Psoas muscle (tissue), 7 donors: ENCODE measurements at regions not wholly inside any gene's neighbourhood (a gene's known extent, or its start where the extent isn't known, plus 50 kb on each side); places are given as distances from the start of the nearest gene placed in this dataset.

Source experiments
- ATAC-seq, 4 donors: fragments of 200-7000 bp; cut with Tn5 transposase; one replicate each; pipeline ENCODE4 v1.9.1; 2020; ENCODE audit warnings: moderate library complexity in 3 of 4, mild to moderate bottlenecking in 2 of 4
- DNase-seq, 2 donors: peaks; one replicate each; pipeline ENCODE4 v3.0.0-alpha.2; 2020
- H3K27ac ChIP-seq: fragments of 200-600 bp; one replicate; pipeline ENCODE4 v1.8.0; 2022
- H3K27me3 ChIP-seq, 3 donors: fragments of 200-600 bp in 1 of 3; one replicate each; pipeline versions ENCODE4 v1.6.1 to v1.8.0; 2013 to 2022; ENCODE audit warnings: low read length in 2 of 3, mild to moderate bottlenecking in 2 of 3, moderate library complexity in 1 of 3; ENCODE audit not compliant: insufficient read depth in 3 of 3
- H3K36me3 ChIP-seq, 2 donors: fragments of 200-600 bp in 1 of 2; one replicate each; pipeline versions ENCODE4 v1.6.1 to v1.8.0; 2013 to 2022; ENCODE audit warnings: low read depth in 1 of 2, mild to moderate bottlenecking in 1 of 2, moderate library complexity in 1 of 2; ENCODE audit not compliant: insufficient read depth in 1 of 2
- H3K4me1 ChIP-seq: fragments of 200-600 bp; one replicate; pipeline ENCODE4 v1.8.0; 2022
- H3K4me3 ChIP-seq: fragments of 200-600 bp; one replicate; pipeline ENCODE4 v1.8.0; 2022; ENCODE audit warnings: mild to moderate bottlenecking
- H3K9me3 ChIP-seq: fragments of 200-600 bp; one replicate; pipeline ENCODE4 v1.8.0; 2022
- WGBS, 3 donors: extraction: QIAGEN DNeasy Blood & Tissue Kit; methylation state at CpG; one replicate each; pipeline versions ENCODE4 v1.1.6 to v1.1.7; 2013; 5-methylcytosine and 5-hydroxymethylcytosine counted together
- intact Hi-C, 2 donors: fragments of 100-400 bp; cut with DNase I; formaldehyde crosslinking; loops; one replicate each; pipeline versions ENCODE4 v1.11.0 to v1.14.2; 2022
- TF ChIP-seq, protein P1 (sequence below): fragments of 200-600 bp; IDR thresholded peaks from one replicate; pipeline ENCODE4 v1.8.0; 2022; ENCODE audit warnings: antibody characterized with exemption
- donor health status: healthy with polysubstance abuse.
- donor health status: DM: no; HTN: no; CAD: no; lungs with moderate emphysema.
- donor health status: Bipolar disorder and iron deficiency.
- donor health status: healthy.
- donor health status: DM: yes; HTN: yes; CAD: no.
- donor health status: DM: no; HTN: no; CAD: no.
- donor health status: DM: yes; HTN: yes; CAD: no.

DNA sequence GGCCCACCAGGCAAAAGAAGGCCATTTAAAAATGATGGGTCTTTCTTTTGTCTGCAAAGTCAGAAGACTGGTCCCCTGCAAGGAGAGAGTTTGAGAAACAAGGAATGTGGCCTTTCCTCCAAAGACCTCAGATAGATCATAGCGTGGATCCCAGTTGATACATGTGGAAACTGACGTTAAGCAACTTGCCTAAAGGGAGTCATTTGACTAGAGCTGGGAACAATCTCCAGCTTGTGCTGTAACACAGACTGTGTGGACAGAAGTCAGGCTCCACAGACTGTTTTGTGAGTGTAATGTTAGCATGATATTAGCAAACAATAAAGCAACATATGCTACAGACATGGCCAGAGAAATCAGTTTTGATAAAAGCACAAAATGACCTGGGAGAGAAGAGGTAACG is 140.4 kb upstream of the CITED2 start:
- TF ChIP-seq, protein P1, sequence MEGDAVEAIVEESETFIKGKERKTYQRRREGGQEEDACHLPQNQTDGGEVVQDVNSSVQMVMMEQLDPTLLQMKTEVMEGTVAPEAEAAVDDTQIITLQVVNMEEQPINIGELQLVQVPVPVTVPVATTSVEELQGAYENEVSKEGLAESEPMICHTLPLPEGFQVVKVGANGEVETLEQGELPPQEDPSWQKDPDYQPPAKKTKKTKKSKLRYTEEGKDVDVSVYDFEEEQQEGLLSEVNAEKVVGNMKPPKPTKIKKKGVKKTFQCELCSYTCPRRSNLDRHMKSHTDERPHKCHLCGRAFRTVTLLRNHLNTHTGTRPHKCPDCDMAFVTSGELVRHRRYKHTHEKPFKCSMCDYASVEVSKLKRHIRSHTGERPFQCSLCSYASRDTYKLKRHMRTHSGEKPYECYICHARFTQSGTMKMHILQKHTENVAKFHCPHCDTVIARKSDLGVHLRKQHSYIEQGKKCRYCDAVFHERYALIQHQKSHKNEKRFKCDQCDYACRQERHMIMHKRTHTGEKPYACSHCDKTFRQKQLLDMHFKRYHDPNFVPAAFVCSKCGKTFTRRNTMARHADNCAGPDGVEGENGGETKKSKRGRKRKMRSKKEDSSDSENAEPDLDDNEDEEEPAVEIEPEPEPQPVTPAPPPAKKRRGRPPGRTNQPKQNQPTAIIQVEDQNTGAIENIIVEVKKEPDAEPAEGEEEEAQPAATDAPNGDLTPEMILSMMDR, result no peak
- Histone ChIP-seq H3K27me3 (no peaks in the 10 kb centered on the region), H3K4me1 (peaks cover 26% of the 10 kb centered on the region), H3K4me3 (no peak overlapping the region), H3K36me3 (no peaks in the 10 kb centered on the region), H3K9me3 (no peaks in the 10 kb centered on the region), H3K27ac (no peak overlapping the region)
- WGBS, 3 donors, result 73 to 86% (median 74%) methylated on average over 3 of the region's 3 CpGs
- no peak for DNase-seq
- no peak for ATAC-seq
- intact Hi-C loops, result loop anchor here in 1 of 2 donors (10.0 kb wide), 1 partner anchor 140 kb away; the partner anchor contains the start of gene CITED2

DNA sequence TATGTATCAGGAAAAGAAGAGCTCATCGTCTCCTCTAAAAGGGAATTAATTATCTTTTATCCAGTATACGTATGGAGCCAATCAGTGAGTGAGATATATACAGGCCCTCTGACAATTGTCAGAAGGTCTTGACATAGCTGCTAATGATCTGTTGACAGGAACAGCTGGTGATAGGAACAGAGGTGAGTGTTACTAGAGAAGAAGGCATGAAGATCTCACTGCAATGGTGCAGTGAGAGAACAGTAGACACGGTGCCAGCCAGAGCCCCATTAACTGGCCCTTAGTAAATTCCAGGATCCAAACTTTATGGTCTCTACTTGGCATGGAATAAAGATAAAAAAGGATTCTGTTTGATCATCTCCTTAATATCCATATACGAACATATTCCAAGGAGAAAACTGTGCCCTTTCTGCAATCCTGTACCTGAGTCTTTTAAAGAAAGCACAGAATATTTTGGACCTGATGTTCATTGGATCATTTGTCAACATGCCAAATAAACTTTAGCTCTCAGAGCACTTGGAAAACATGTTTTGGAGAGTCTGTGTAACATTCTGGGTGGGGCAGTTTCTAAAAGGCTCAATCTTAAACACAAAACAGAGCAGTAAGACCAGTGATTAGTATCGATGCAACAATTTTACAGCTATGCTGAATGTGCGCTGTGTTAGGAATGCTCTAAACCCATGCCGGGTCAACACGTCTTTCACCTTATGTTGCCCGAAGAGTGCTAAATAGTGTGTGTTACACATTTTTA is 135.8 kb upstream of the CITED2 start:
- TF ChIP-seq, protein P1, result no peak
- Histone ChIP-seq H3K27ac (no peak overlapping the region), H3K36me3 (no peaks in the 10 kb centered on the region), H3K4me1 (peaks cover 21% of the 10 kb centered on the region), H3K4me3 (no peak overlapping the region), H3K9me3 (no peaks in the 10 kb centered on the region), H3K27me3 (no peaks in the 10 kb centered on the region)
- ATAC-seq (peak; percentile 85 to 93 (median 89)), DNase-seq (no peak)
- 33 to 38% (median 33%) methylated on average over 9 of the region's 9 CpGs for WGBS, 3 donors
- intact Hi-C loops, result loop anchor here in 1 of 2 donors (10.0 kb wide), 1 partner anchor 135 kb away; the partner anchor contains the start of gene CITED2

GRCh38 chr6:139509167-139509566 is 134.7 kb upstream of the CITED2 start:
- Histone ChIP-seq H3K36me3 (no peaks in the 10 kb centered on the region), H3K4me3 (no peak overlapping the region), H3K27me3 (no peaks in the 10 kb centered on the region), H3K4me1 (peaks cover 20% of the 10 kb centered on the region), H3K27ac (no peak overlapping the region), H3K9me3 (no peaks in the 10 kb centered on the region)
- intact Hi-C loops, result no loop called here
- TF ChIP-seq, protein P1, result no peak
- DNase-seq (no peak), ATAC-seq (no peak)
- 90 to 93% (median 90%) methylated on average over 4 of the region's 4 CpGs for WGBS, 3 donors

DNA sequence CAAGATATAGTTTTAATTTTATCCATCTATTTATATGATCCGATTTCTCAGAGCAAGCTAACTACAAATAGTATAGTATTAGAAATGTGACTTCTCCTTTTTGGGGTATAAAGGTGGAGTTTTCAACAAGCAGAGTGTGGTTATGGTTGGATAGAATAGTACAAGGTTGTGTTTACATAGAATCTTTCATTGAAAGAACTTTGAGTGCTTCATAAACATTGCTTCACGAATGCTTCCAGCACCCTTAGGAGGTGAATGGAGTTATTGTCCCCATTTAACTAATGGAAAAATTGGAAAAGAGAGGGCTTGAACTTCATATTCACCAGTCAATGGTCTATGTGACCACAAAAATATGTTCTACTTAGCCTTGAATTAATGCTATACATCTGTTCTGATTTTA is 134.1 kb upstream of the CITED2 start:
- H3K27ac ChIP-seq, result no peak overlapping the region
- TF ChIP-seq, protein P1, result no peak
- H3K27me3 ChIP-seq, result no peaks in the 10 kb centered on the region
- ATAC-seq (no peak), DNase-seq (no peak)
- no peaks in the 10 kb centered on the region for H3K36me3 ChIP-seq
- no peak overlapping the region for H3K4me3 ChIP-seq
- WGBS, 3 donors, result 85 to 95% (median 88%) methylated on average over 2 of the region's 2 CpGs
- intact Hi-C loops, result no loop called here
- H3K4me1 ChIP-seq, result peaks cover 20% of the 10 kb centered on the region
- H3K9me3 ChIP-seq, result no peaks in the 10 kb centered on the region
